Astrocyte (in vitro differentiated cells and primary cell): ENCODE measurements at regions not wholly inside any gene's neighbourhood (a gene's known extent, or its start where the extent isn't known, plus 50 kb on each side); places are given as distances from the start of the nearest gene placed in this dataset.

ENCODE experiments used
- DNase-seq: peaks from one replicate; pipeline ENCODE4 v3.0.0-alpha.2; 2010; ENCODE audit warnings: low read depth
- FAIRE-seq: peaks from 2 replicates; lab custom pipeline; 2011; peaks lifted over from hg19 to GRCh38; lab: Jason Lieb, UNC
- H2AFZ ChIP-seq: 2 replicates; pipeline ENCODE4 v1.6.0; 2012; ENCODE audit warnings: low read depth, low read length, inconsistent platforms
- H3K27ac ChIP-seq: 2 replicates; pipeline ENCODE4 v1.5.1; 2011; ENCODE audit warnings: low read depth, low read length, inconsistent platforms
- H3K27me3 ChIP-seq: 2 replicates; pipeline ENCODE4 v1.6.0; 2011; ENCODE audit warnings: low read length, inconsistent platforms; ENCODE audit not compliant: insufficient read depth
- H3K36me3 ChIP-seq: 2 replicates; pipeline ENCODE4 v1.5.1; 2011; ENCODE audit warnings: low read length, inconsistent platforms; ENCODE audit not compliant: insufficient read depth
- H3K4me1 ChIP-seq: 2 replicates; pipeline ENCODE4 v1.5.1; 2011; ENCODE audit warnings: low read length, inconsistent platforms; ENCODE audit not compliant: insufficient read depth
- H3K4me2 ChIP-seq: 2 replicates; pipeline ENCODE4 v1.6.0; 2012; ENCODE audit warnings: low read length, inconsistent platforms
- H3K4me3 ChIP-seq: 2 replicates; pipeline ENCODE4 v1.5.1; 2011; ENCODE audit warnings: low read depth, mild to moderate bottlenecking, low read length, inconsistent platforms; ENCODE audit not compliant: insufficient read depth
- H3K79me2 ChIP-seq: 2 replicates; pipeline ENCODE4 v1.6.0; 2012; ENCODE audit warnings: mild to moderate bottlenecking, low read length, inconsistent platforms; ENCODE audit not compliant: insufficient read depth
- H3K9ac ChIP-seq: 2 replicates; pipeline ENCODE4 v1.6.0; 2012; ENCODE audit warnings: mild to moderate bottlenecking, low read length, inconsistent platforms
- H3K9me3 ChIP-seq: 2 replicates; pipeline ENCODE4 v1.5.1; 2012; ENCODE audit warnings: low read depth, mild to moderate bottlenecking, low read length, inconsistent platforms; ENCODE audit not compliant: insufficient read depth
- H4K20me1 ChIP-seq: 2 replicates; pipeline ENCODE4 v1.6.0; 2012; ENCODE audit warnings: low read length, inconsistent platforms; ENCODE audit not compliant: insufficient read depth
- H3K27ac Mint-ChIP-seq: one replicate; pipeline ENCODE4 v1.8.0; 2021; ENCODE audit warnings: mild to moderate bottlenecking, mixed read lengths; ENCODE audit not compliant: unreplicated experiment
- H3K27me3 Mint-ChIP-seq: one replicate; pipeline ENCODE4 v1.8.0; 2021; ENCODE audit warnings: low read depth, mixed read lengths; ENCODE audit not compliant: unreplicated experiment
- H3K36me3 Mint-ChIP-seq: one replicate; pipeline ENCODE4 v1.8.0; 2021; ENCODE audit warnings: low read depth, mixed read lengths; ENCODE audit not compliant: unreplicated experiment
- H3K4me1 Mint-ChIP-seq: one replicate; pipeline ENCODE4 v1.8.0; 2021; ENCODE audit warnings: low read depth, mixed read lengths; ENCODE audit not compliant: unreplicated experiment
- H3K4me3 Mint-ChIP-seq: one replicate; pipeline ENCODE4 v1.8.0; 2021; ENCODE audit warnings: mild to moderate bottlenecking, moderate library complexity, mixed read lengths; ENCODE audit not compliant: unreplicated experiment
- H3K9me3 Mint-ChIP-seq: one replicate; pipeline ENCODE4 v1.8.0; 2021; ENCODE audit warnings: mild to moderate bottlenecking, mixed read lengths; ENCODE audit not compliant: unreplicated experiment
- CTCF ChIP-seq: IDR thresholded peaks from 2 replicates; pipeline ENCODE4 v1.5.1; 2011; ENCODE audit warnings: low read depth, mild to moderate bottlenecking, inconsistent platforms, low read length, moderate library complexity; ENCODE audit not compliant: insufficient read depth
- EZH2 ChIP-seq: IDR thresholded peaks from 2 replicates; pipeline ENCODE4 v1.6.1; 2012; ENCODE audit warnings: mild to moderate bottlenecking, low read length, inconsistent platforms; ENCODE audit not compliant: insufficient read depth

GRCh38 chr2:215615067-215615802 lies 179.4 kb upstream of the FN1 start:
- H3K27me3 Mint-ChIP-seq, result no peaks in the 10 kb centered on the region
- no peaks in the 10 kb centered on the region for H3K36me3 ChIP-seq
- no peaks in the 10 kb centered on the region for H3K79me2 ChIP-seq
- H3K4me3 Mint-ChIP-seq, result no peak overlapping the region
- DNase-seq (no peak), FAIRE-seq (no peak)
- H3K9me3 Mint-ChIP-seq, result peaks cover 5% of the 10 kb centered on the region
- H3K4me2 ChIP-seq, result no peak overlapping the region
- H3K27ac Mint-ChIP-seq, result no peak overlapping the region
- no peaks in the 10 kb centered on the region for H4K20me1 ChIP-seq
- H3K36me3 Mint-ChIP-seq, result peaks cover 1% of the 10 kb centered on the region
- no peaks in the 10 kb centered on the region for H3K27me3 ChIP-seq
- H3K27ac ChIP-seq, result no peak overlapping the region
- peaks cover 26% of the 10 kb centered on the region for H3K4me1 ChIP-seq
- H2AFZ ChIP-seq, result no peak overlapping the region
- no peaks in the 10 kb centered on the region for H3K9me3 ChIP-seq
- H3K4me1 Mint-ChIP-seq, result peaks cover 57% of the 10 kb centered on the region
- no peak overlapping the region for H3K9ac ChIP-seq
- TF ChIP-seq EZH2 (no peak), CTCF (no peak)
- no peak overlapping the region for H3K4me3 ChIP-seq

- Histone ChIP-seq H3K27ac (no peak overlapping the region), H3K36me3 (no peaks in the 10 kb centered on the region), H3K4me3 (no peak overlapping the region), H4K20me1 (no peaks in the 10 kb centered on the region), H3K9me3 (no peaks in the 10 kb centered on the region), H3K79me2 (no peaks in the 10 kb centered on the region), H3K4me1 (peaks cover 26% of the 10 kb centered on the region), H3K27me3 (no peaks in the 10 kb centered on the region), H2AFZ (no peak overlapping the region), H3K9ac (no peak overlapping the region), H3K4me2 (no peak overlapping the region)
- Mint-ChIP-seq H3K27me3 (no peaks in the 10 kb centered on the region), H3K4me1 (peaks cover 54% of the 10 kb centered on the region), H3K36me3 (peaks cover 1% of the 10 kb centered on the region), H3K4me3 (no peak overlapping the region), H3K9me3 (peaks cover 5% of the 10 kb centered on the region), H3K27ac (peak overlapping the region; percentile 84)
- TF ChIP-seq CTCF (no peak), EZH2 (no peak)
- FAIRE-seq (no peak), DNase-seq (no peak)
These were observed 178.4 kb upstream of the FN1 start for GRCh38 chr2:215614296-215614695.

- H3K4me1 ChIP-seq, result peaks cover 23% of the 10 kb centered on the region
- H3K27ac ChIP-seq, result peak overlapping the region; percentile 22
- H3K27ac Mint-ChIP-seq, result peak overlapping the region; percentile 84
- no peaks in the 10 kb centered on the region for H3K27me3 Mint-ChIP-seq
- H3K4me3 Mint-ChIP-seq, result no peak overlapping the region
- no peaks in the 10 kb centered on the region for H3K79me2 ChIP-seq
- DNase-seq (no peak), FAIRE-seq (no peak)
- no peaks in the 10 kb centered on the region for H3K27me3 ChIP-seq
- TF ChIP-seq EZH2, result no peak
- TF ChIP-seq CTCF, result no peak
- H2AFZ ChIP-seq, result no peak overlapping the region
- H3K9ac ChIP-seq, result no peak overlapping the region
- H3K4me3 ChIP-seq, result no peak overlapping the region
- no peaks in the 10 kb centered on the region for H4K20me1 ChIP-seq
- peaks cover 1% of the 10 kb centered on the region for H3K36me3 Mint-ChIP-seq
- peaks cover 54% of the 10 kb centered on the region for H3K4me1 Mint-ChIP-seq
- peaks cover 5% of the 10 kb centered on the region for H3K9me3 Mint-ChIP-seq
- H3K36me3 ChIP-seq, result no peaks in the 10 kb centered on the region
- no peak overlapping the region for H3K4me2 ChIP-seq
- no peaks in the 10 kb centered on the region for H3K9me3 ChIP-seq
These were observed 178.0 kb upstream of the FN1 start for GRCh38 chr2:215613888-215614287.
